Activated naive CD4-positive, alpha-beta T cell treated with anti-CD3 and anti-CD28 coated beads, Interleukin-2, amount 50 U/mL, for 72 hours (primary cell): ENCODE measurements at regions not wholly inside any gene's neighbourhood (a gene's known extent, or its start where the extent isn't known, plus 50 kb on each side); places are given as distances from the start of the nearest gene placed in this dataset.
A peak's percentile ranks its signal among the peaks of the same experiment; 100 is the strongest.
"Not testable (repeated sequence)": the region's sequence is repeated elsewhere in the genome, so short reads cannot be mapped to it uniquely, and the experiment has no call there.

Experiments
- ATAC-seq, 2 donors: fragments of 150-1000 bp; cut with Tn5 transposase; 2 replicates each; pipeline ENCODE4 v1.10.0; 2021; ENCODE audit warnings: mild to moderate bottlenecking in 2 of 2, moderate library complexity in 2 of 2
- DNase-seq, 2 donors: peaks; one replicate each; pipeline ENCODE4 v3.0.0; 2021 to 2022; ENCODE audit warnings: low spot score in 2 of 2
- H3K27ac Mint-ChIP-seq, 2 donors: one replicate each; pipeline ENCODE4 v1.8.0; 2022; ENCODE audit warnings: mild to moderate bottlenecking in 2 of 2, mixed read lengths in 2 of 2
- H3K36me3 Mint-ChIP-seq, 2 donors: one replicate each; pipeline ENCODE4 v1.8.0; 2022; ENCODE audit warnings: mixed read lengths in 2 of 2
- H3K9me3 Mint-ChIP-seq, 2 donors: one replicate each; pipeline ENCODE4 v1.8.0; 2022; ENCODE audit warnings: mixed read lengths in 2 of 2

GRCh38 chr4:89492581-89493071, 185.0 kb upstream of the GPRIN3 start:
- H3K27ac Mint-ChIP-seq = no peak overlapping the region
- no peak for ATAC-seq
- DNase-seq = no peak
- no peaks in the 10 kb centered on the region for H3K9me3 Mint-ChIP-seq
- H3K36me3 Mint-ChIP-seq = no peaks in the 10 kb centered on the region

- DNase-seq (no peak), ATAC-seq (no peak)
- Mint-ChIP-seq H3K27ac (no peak overlapping the region), H3K9me3 (no peaks in the 10 kb centered on the region), H3K36me3 (no peaks in the 10 kb centered on the region)
Observed at GRCh38 chr4:89491761-89492160, 184.2 kb upstream of the GPRIN3 start.

GRCh38 chr4:89489921-89490431, 182.4 kb upstream of the GPRIN3 start:
- not testable (repeated sequence) for H3K27ac Mint-ChIP-seq, ATAC-seq, H3K36me3 Mint-ChIP-seq, DNase-seq, H3K9me3 Mint-ChIP-seq

GRCh38 chr4:89489338-89489771, 181.8 kb upstream of the GPRIN3 start:
- DNase-seq (no peak), ATAC-seq (no peak)
- no peaks in the 10 kb centered on the region for H3K36me3 Mint-ChIP-seq
- H3K27ac Mint-ChIP-seq = no peak overlapping the region
- H3K9me3 Mint-ChIP-seq = no peaks in the 10 kb centered on the region

- no peak overlapping the region for H3K27ac Mint-ChIP-seq
- no peak for DNase-seq
- ATAC-seq = no peak
- no peaks in the 10 kb centered on the region for H3K36me3 Mint-ChIP-seq
- H3K9me3 Mint-ChIP-seq = no peaks in the 10 kb centered on the region
Observed at GRCh38 chr4:89488736-89489135, 181.1 kb upstream of the GPRIN3 start.

- no peaks in the 10 kb centered on the region for H3K36me3 Mint-ChIP-seq
- DNase-seq (no peak), ATAC-seq (no peak)
- H3K27ac Mint-ChIP-seq = no peak overlapping the region
- H3K9me3 Mint-ChIP-seq = no peaks in the 10 kb centered on the region
Observed at GRCh38 chr4:89486673-89487072, 179.1 kb upstream of the GPRIN3 start.

GRCh38 chr4:89486042-89486441, 178.4 kb upstream of the GPRIN3 start:
- peak in 1 of 2 donors; percentile 58 for ATAC-seq

GRCh38 chr4:89483833-89484232, 176.2 kb upstream of the GPRIN3 start:
- no peak overlapping the region for H3K27ac Mint-ChIP-seq
- H3K36me3 Mint-ChIP-seq = peaks cover 0 to 6% of the 10 kb centered on the region in 2 donors
- no peak for ATAC-seq
- H3K9me3 Mint-ChIP-seq = peaks cover 4 to 6% of the 10 kb centered on the region in 2 donors
- DNase-seq = no peak

More at GRCh38 chr4:89486042-89486441, 178.4 kb upstream of the GPRIN3 start:
- Mint-ChIP-seq H3K36me3 (no peaks in the 10 kb centered on the region), H3K9me3 (no peaks in the 10 kb centered on the region), H3K27ac (no peak overlapping the region)
- DNase-seq = no peak

GRCh38 chr4:89482926-89483595, 175.5 kb upstream of the GPRIN3 start:
- Mint-ChIP-seq H3K27ac (no peak overlapping the region), H3K9me3 (peaks cover 4 to 6% of the 10 kb centered on the region in 2 donors), H3K36me3 (peaks cover 0 to 6% of the 10 kb centered on the region in 2 donors)
- DNase-seq = no peak
- no peak for ATAC-seq

- DNase-seq (no peak), ATAC-seq (peak in 1 of 2 donors; percentile 51)
- Mint-ChIP-seq H3K36me3 (peaks cover 0 to 6% of the 10 kb centered on the region in 2 donors), H3K9me3 (peaks cover 4 to 6% of the 10 kb centered on the region in 2 donors), H3K27ac (no peak overlapping the region)
Observed at GRCh38 chr4:89482251-89482650, 174.7 kb upstream of the GPRIN3 start.

- peak; percentile 95 to 97 for ATAC-seq
- peak overlapping the region in 1 of 2 donors; percentile 84 for H3K27ac Mint-ChIP-seq
- H3K9me3 Mint-ChIP-seq = peaks cover 0 to 4% of the 10 kb centered on the region in 2 donors
- peak in 1 of 2 donors; percentile 10 for DNase-seq
- peaks cover 0 to 10% of the 10 kb centered on the region in 2 donors for H3K36me3 Mint-ChIP-seq
Observed at GRCh38 chr4:89469930-89470375, 162.4 kb upstream of the GPRIN3 start.

- ATAC-seq = no peak
- Mint-ChIP-seq H3K9me3 (peaks cover 0 to 4% of the 10 kb centered on the region in 2 donors), H3K27ac (peak overlapping the region in 1 of 2 donors; percentile 84), H3K36me3 (peaks cover 0 to 10% of the 10 kb centered on the region in 2 donors)
- DNase-seq = no peak
Observed at GRCh38 chr4:89469516-89469915, 161.9 kb upstream of the GPRIN3 start.

GRCh38 chr4:89468602-89469001, 161.0 kb upstream of the GPRIN3 start:
- Mint-ChIP-seq H3K9me3 (peaks cover 0 to 4% of the 10 kb centered on the region in 2 donors), H3K27ac (no peak overlapping the region), H3K36me3 (peaks cover 0 to 10% of the 10 kb centered on the region in 2 donors)
- no peak for ATAC-seq
- DNase-seq = no peak

GRCh38 chr4:89463341-89463740, 155.7 kb upstream of the GPRIN3 start:
- no peaks in the 10 kb centered on the region for H3K36me3 Mint-ChIP-seq
- ATAC-seq = no peak

GRCh38 chr4:89447543-89447942, 139.9 kb upstream of the GPRIN3 start:
- ATAC-seq (no peak), DNase-seq (no peak)
- Mint-ChIP-seq H3K27ac (no peak overlapping the region), H3K36me3 (peaks cover 19 to 23% of the 10 kb centered on the region in 2 donors), H3K9me3 (peaks cover 20% of the 10 kb centered on the region in 2 donors)

More at GRCh38 chr4:89463341-89463740, 155.7 kb upstream of the GPRIN3 start:
- Mint-ChIP-seq H3K27ac (no peak overlapping the region), H3K9me3 (no peaks in the 10 kb centered on the region)
- DNase-seq = no peak

GRCh38 chr4:89446193-89446592, 138.6 kb upstream of the GPRIN3 start:
- no peak for DNase-seq
- peaks cover 19 to 23% of the 10 kb centered on the region in 2 donors for H3K36me3 Mint-ChIP-seq
- no peak overlapping the region for H3K27ac Mint-ChIP-seq
- no peak for ATAC-seq
- H3K9me3 Mint-ChIP-seq = peaks cover 20% of the 10 kb centered on the region in 2 donors

- Mint-ChIP-seq H3K36me3 (peaks cover 0 to 1% of the 10 kb centered on the region in 2 donors), H3K27ac (no peak overlapping the region), H3K9me3 (peaks cover 0 to 3% of the 10 kb centered on the region in 2 donors)
- DNase-seq (no peak), ATAC-seq (no peak)
Observed at GRCh38 chr4:89439533-89439932, 131.9 kb upstream of the GPRIN3 start.
